ENCODE measurements at regions not wholly inside any gene's neighbourhood (a gene's known extent, or its start where the extent isn't known, plus 50 kb on each side); places are given as distances from the start of the nearest gene placed in this dataset.

- DNase-seq (ENCODE audit: insufficient read length, low spot score, missing footprints), result no peak
- Histone ChIP-seq H4K20me1 (ENCODE audit: insufficient read depth, low read length) (no peaks in the 10 kb centered on the region), H2AFZ (ENCODE audit: low read length) (no peak overlapping the region)
Measured at GRCh38 chr14:87214558-87214957, 778.4 kb downstream of the GALC start.

GRCh38 chr14:87207756-87208155 lies 785.2 kb downstream of the GALC start:
- H3K27ac ChIP-seq (ENCODE audit: low read depth, low read length), result no peak overlapping the region
- no peaks in the 10 kb centered on the region for H3K27me3 ChIP-seq (ENCODE audit: insufficient read depth, low read length)
- no peaks in the 10 kb centered on the region for H3K79me2 ChIP-seq (ENCODE audit: insufficient read depth, low read length)
- no peaks in the 10 kb centered on the region for H3K36me3 ChIP-seq (ENCODE audit: insufficient read depth, low read length)
- DNase-seq (ENCODE audit: insufficient read length, low spot score, missing footprints), result no peak
- H3K4me2 ChIP-seq (ENCODE audit: insufficient read depth, low read length), result no peak overlapping the region
- H3K4me1 ChIP-seq (ENCODE audit: insufficient read depth, low read length), result no peaks in the 10 kb centered on the region
- no peak overlapping the region for H3K4me3 ChIP-seq (ENCODE audit: insufficient read depth, low read length)
- no peaks in the 10 kb centered on the region for H4K20me1 ChIP-seq (ENCODE audit: insufficient read depth, low read length)
- H2AFZ ChIP-seq (ENCODE audit: low read length), result no peak overlapping the region
- no peak for TF ChIP-seq CTCF (IDR thresholded peaks at IDR 0.05; ENCODE audit: extremely low read depth, low read depth, low read length)
- no peaks in the 10 kb centered on the region for H3K9me3 ChIP-seq (ENCODE audit: low read depth, low read length)

More at GRCh38 chr14:87214558-87214957, 778.4 kb downstream of the GALC start:
- Histone ChIP-seq H3K27ac (ENCODE audit: low read depth, low read length) (no peak overlapping the region), H3K36me3 (ENCODE audit: insufficient read depth, low read length) (no peaks in the 10 kb centered on the region), H3K9me3 (ENCODE audit: low read depth, low read length) (no peaks in the 10 kb centered on the region), H3K4me3 (ENCODE audit: insufficient read depth, low read length) (no peak overlapping the region), H3K4me2 (ENCODE audit: insufficient read depth, low read length) (no peak overlapping the region), H3K27me3 (ENCODE audit: insufficient read depth, low read length) (no peaks in the 10 kb centered on the region), H3K79me2 (ENCODE audit: insufficient read depth, low read length) (no peaks in the 10 kb centered on the region), H3K4me1 (ENCODE audit: insufficient read depth, low read length) (no peaks in the 10 kb centered on the region)
- no peak for TF ChIP-seq CTCF (IDR thresholded peaks at IDR 0.05; ENCODE audit: extremely low read depth, low read depth, low read length)

GRCh38 chr14:87205811-87206210 lies 787.2 kb downstream of the GALC start:
- no peak overlapping the region for H2AFZ ChIP-seq (ENCODE audit: low read length)
- H3K4me1 ChIP-seq (ENCODE audit: insufficient read depth, low read length), result no peaks in the 10 kb centered on the region
- no peak overlapping the region for H3K27ac ChIP-seq (ENCODE audit: low read depth, low read length)
- H3K36me3 ChIP-seq (ENCODE audit: insufficient read depth, low read length), result no peaks in the 10 kb centered on the region
- H3K4me2 ChIP-seq (ENCODE audit: insufficient read depth, low read length), result no peak overlapping the region
- no peaks in the 10 kb centered on the region for H3K27me3 ChIP-seq (ENCODE audit: insufficient read depth, low read length)
- H3K4me3 ChIP-seq (ENCODE audit: insufficient read depth, low read length), result no peak overlapping the region
- no peaks in the 10 kb centered on the region for H3K79me2 ChIP-seq (ENCODE audit: insufficient read depth, low read length)
- H4K20me1 ChIP-seq (ENCODE audit: insufficient read depth, low read length), result no peaks in the 10 kb centered on the region
- no peak for TF ChIP-seq CTCF (IDR thresholded peaks at IDR 0.05; ENCODE audit: extremely low read depth, low read depth, low read length)
- no peak for DNase-seq (ENCODE audit: insufficient read length, low spot score, missing footprints)
- no peaks in the 10 kb centered on the region for H3K9me3 ChIP-seq (ENCODE audit: low read depth, low read length)

GRCh38 chr14:87203346-87203745 lies 789.6 kb downstream of the GALC start:
- Histone ChIP-seq H3K9me3 (ENCODE audit: low read depth, low read length) (no peaks in the 10 kb centered on the region), H3K4me2 (ENCODE audit: insufficient read depth, low read length) (no peak overlapping the region), H3K36me3 (ENCODE audit: insufficient read depth, low read length) (no peaks in the 10 kb centered on the region), H3K4me1 (ENCODE audit: insufficient read depth, low read length) (no peaks in the 10 kb centered on the region), H3K4me3 (ENCODE audit: insufficient read depth, low read length) (no peak overlapping the region), H4K20me1 (ENCODE audit: insufficient read depth, low read length) (no peaks in the 10 kb centered on the region), H3K27ac (ENCODE audit: low read depth, low read length) (no peak overlapping the region), H2AFZ (ENCODE audit: low read length) (no peak overlapping the region), H3K27me3 (ENCODE audit: insufficient read depth, low read length) (no peaks in the 10 kb centered on the region), H3K79me2 (ENCODE audit: insufficient read depth, low read length) (no peaks in the 10 kb centered on the region)
- no peak for DNase-seq (ENCODE audit: insufficient read length, low spot score, missing footprints)
- no peak for TF ChIP-seq CTCF (IDR thresholded peaks at IDR 0.05; ENCODE audit: extremely low read depth, low read depth, low read length)
